ENCODE measurements at regions not wholly inside any gene's neighbourhood (a gene's known extent, or its start where the extent isn't known, plus 50 kb on each side); places are given as distances from the start of the nearest gene placed in this dataset.

DNA sequence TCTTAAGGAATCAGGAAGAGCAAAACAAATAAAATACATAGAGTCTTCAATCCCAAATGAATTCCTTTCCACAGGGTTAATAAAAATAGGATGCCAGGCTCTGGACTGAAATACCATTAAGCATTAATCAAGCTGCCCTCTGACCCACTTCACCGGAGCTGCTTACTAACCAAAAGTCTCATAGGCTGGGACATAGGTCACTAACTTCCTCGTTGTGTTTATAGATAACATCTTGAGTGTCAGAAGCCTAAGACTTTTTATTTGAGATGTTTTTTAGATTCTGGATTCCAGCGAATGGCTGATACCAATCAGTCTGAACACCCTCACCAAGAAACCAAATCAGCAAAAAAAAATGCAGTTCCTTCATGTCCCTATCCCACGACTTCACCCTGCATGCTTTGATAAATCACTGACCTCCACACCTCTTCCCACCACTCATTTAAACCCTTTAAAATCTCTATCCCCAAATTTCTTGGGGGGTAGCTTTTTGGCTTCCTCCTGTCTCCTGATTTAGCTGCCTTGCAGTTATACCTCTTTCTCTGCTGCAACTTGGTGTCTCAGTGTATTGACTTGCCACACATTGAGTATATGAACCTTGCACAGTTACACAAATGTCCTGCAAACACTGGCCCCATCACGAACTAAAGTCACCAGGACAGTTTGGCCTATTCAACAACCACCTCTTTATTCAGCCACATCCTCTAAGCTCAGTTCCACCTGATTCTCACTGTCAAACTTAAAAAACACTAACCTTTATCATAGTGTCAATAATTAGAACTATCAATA, 399.3 kb downstream of the METTL4 start:
- no peak for DNase-seq (ENCODE audit: low read depth in 2 of 2)

DNA sequence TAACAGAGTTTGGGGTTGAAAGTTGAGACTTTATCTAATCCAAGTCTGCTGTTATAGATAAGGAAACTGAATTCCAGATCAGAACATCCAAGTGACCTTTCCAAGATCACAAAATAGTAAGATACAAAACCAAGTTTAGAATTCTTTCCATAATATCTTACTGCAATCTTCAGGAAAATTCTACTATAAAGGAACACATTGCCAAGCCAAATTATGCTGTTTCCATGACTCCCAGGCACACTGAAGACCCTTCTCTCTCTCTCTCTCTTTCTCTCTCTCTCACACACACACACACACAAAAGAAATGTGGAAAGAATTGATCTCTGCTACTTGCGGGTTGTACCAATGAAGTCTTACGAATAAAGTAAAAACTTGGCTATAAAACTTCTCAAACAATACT, 398.4 kb downstream of the METTL4 start:
- no peak for DNase-seq (ENCODE audit: low read depth in 2 of 2)

GRCh38 chr18:2173486-2173885, 397.8 kb downstream of the METTL4 start:
- no peak for DNase-seq (ENCODE audit: low read depth in 2 of 2)

- DNase-seq (ENCODE audit: low read depth in 2 of 2), result no peak
Measured at GRCh38 chr18:2178036-2178435, 393.3 kb downstream of the METTL4 start.

- no peak for DNase-seq (ENCODE audit: low read depth in 2 of 2)
Measured at GRCh38 chr18:2179498-2180183, 391.7 kb downstream of the METTL4 start.

GRCh38 chr18:2180586-2180985, 390.7 kb downstream of the METTL4 start:
- no peak for DNase-seq (ENCODE audit: low read depth in 2 of 2)

DNA sequence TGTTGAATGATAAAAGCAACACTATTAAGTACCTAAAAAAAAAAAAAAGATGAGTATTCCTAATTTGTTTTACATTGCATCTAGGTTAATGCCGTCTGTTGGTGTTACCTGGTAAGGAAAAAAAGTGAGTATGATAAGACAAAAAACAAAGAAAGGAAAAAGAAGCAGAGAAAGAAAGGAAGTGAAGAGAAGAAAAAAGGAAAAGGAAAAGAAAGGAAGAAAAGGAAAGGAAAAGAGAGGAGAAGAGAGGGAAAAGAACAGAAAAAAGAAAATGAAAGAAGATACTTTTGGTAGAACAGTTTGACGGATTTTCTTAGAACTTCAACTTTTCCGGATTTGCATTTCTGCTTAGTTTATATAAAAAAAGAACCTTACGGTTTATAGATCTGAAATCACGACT, 387.9 kb downstream of the METTL4 start:
- no peak for DNase-seq (ENCODE audit: low read depth in 2 of 2)

DNA sequence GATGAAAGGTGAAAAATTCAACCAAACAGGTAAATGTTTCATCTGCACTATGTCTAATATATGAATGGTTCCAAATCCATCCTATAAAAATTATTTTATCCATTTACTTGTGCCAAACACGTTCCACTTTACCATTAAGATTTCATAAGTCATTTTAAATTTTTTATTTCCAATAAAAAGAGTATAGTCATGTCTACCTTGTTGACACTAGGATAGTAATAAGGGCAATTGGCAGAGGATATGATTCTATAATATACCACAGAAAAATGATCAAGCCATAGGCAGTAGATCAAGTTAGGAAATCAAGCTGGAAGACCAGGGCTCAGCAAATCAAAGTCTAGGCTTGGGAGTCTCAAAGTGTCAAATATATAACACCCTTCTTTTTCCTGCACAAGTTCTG, 384.3 kb downstream of the METTL4 start:
- no peak for DNase-seq (ENCODE audit: low read depth in 2 of 2)

DNA sequence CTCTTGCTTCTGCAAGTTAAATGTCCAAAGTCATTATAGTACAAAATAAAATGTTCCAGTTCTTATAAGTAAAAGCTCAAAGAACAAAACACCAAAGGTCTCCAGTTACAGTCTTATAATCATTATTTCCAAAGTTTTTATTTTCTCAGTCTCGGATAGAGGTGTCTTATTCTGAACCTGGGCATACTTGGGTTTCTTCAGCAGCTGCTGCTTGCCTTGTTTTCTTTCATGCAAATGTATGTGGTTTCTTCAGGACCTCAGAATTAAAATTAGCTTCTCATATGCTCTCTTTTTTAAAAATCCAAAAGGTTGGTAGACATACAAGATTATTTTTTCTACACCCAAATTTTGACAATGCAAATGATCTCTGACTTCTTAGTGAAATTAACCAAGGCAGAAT, 383.0 kb downstream of the METTL4 start:
- no peak for DNase-seq (ENCODE audit: low read depth in 2 of 2)

DNA sequence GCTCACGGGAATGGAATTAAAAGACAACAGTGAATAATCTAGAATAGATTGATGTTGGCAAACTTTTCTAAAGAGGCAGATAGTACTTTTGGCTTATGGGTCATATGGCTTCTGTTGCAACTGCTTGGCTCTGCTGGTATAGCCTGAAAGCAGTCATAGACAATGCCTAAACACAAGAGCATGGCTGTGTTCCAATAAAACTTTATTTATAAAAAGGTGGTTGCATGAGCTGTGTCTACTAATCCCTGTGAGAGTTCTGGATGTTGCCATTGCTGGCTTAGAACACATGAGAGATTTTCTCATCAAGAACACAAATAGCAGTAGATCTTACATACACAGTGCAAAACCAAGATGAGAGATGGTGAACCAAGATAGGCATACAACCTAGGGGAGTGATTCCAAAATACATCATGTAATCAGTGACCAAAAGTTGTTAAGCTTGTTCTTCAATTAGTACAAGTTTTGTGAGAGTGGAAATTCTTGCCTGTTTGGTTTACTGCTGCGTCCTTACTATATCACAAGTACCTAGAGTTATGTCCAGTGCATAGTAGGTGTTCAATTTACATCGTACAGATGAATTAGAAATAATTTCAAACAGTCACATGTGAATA, 380.0 kb downstream of the METTL4 start:
- no peak for DNase-seq (ENCODE audit: low read depth in 2 of 2)

DNA sequence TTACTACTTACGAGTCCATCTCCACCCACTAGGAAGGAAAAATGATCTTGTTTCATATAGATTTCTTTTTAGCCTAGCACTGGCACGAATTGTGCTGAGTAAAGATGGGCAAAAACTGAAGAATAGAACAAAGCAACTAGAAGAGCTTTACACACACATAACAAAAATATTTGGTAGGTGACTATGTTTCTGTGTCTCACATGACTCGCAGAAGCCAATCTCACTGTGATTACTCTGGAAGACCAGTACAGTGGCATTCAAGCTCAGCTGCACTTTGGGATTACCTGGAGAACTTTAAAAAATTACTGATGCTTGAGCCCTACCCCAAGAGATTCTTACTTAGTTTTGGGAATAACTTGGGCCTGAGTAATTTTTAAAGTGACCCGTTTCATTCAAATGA, 378.7 kb downstream of the METTL4 start:
- DNase-seq (ENCODE audit: low read depth in 2 of 2), result no peak

DNA sequence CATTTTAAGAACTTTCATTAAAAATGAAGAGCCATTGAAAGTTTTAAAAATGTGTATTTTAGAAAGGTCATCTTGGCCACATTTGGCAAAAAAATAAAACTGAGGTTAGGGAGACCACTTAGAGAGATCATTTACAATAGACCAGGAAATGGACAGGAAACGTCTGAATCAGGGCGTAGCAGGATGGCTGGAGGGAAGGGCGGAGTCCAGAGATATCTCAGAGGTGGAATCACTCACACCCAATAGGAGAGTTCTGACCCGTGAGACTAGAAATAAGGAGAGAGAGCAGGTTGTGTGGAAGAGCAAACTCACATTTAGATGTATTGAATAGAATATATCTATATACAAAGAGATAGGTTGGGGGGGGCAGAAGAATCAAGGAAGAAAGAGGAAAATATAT, 373.4 kb downstream of the METTL4 start:
- no peak for DNase-seq (ENCODE audit: low read depth in 2 of 2)

DNA sequence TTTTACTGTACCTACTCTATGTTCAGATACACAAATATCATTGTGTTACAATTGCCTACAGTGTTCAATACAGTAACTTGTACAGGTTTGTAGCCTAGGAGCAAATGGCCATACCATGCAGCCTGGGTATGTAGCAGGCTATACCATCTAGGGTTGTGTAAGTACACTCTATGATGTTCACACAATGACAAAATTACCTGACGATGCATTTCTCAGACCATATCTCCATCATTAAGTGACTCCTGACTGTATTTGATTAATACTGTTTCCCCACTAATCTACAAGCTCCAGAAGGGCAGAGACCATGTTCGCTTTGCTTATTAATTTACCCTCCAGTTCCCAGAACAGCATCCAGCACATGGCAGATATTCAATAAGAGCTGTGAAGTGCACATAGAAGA, 372.2 kb downstream of the METTL4 start:
- DNase-seq (ENCODE audit: low read depth in 2 of 2), result no peak

GRCh38 chr18:2201036-2201600, 370.2 kb downstream of the METTL4 start:
- DNase-seq (ENCODE audit: low read depth in 2 of 2), result no peak

GRCh38 chr18:2204736-2205135, 366.6 kb downstream of the METTL4 start:
- DNase-seq (ENCODE audit: low read depth in 2 of 2), result no peak

- no peak for DNase-seq (ENCODE audit: low read depth in 2 of 2)
Measured at GRCh38 chr18:2207294-2207693, 364.0 kb downstream of the METTL4 start.

DNA sequence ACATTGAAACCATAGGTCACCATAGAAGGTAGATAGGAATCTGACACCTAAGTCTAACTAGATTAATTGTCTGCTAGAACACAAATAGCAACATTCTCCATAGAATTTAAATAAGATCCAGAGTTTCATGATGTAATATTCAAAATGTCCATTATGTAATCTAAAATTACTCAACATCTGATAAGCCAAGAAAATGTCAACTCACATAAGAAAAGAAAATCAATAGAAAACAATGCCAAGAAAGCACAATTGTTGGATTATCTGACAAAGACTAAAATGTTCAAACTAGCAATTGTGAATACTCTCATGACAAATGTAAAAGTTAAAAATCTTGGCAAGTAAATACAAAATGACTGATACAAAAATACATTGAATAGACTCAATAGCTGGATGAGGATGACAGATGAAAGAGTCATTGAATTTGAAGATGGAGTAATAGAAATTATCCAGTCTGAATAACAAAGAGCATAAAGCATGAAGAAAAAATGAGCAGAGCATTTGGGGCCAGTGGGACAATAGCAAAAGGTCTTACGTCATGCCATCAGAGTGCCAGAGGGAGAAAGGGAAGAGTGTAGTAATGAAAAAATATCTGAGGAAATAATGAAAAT, 358.6 kb downstream of the METTL4 start:
- DNase-seq (ENCODE audit: low read depth in 2 of 2), result no peak

DNA sequence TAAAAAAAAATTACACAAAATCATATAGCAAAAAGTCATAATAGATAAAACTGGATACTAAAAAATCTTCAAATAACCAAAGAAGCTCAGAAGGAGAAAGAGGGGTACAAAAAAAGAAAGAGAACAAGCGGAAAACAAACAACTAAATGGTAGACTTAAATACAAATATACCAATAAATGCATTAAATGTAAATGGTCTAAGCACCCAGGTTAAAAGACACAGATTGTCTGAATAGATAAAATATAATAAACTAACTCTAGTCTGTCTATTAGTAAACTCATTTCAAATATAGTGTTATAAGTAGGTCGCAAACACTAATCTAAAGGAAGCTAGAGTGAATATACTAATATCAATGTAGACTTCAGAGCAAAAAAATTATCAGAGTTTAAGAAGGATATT, 357.4 kb downstream of the METTL4 start:
- no peak for DNase-seq (ENCODE audit: low read depth in 2 of 2)

- DNase-seq (ENCODE audit: low read depth in 2 of 2), result no peak
Measured at GRCh38 chr18:2217356-2217755, 353.9 kb downstream of the METTL4 start.

DNA sequence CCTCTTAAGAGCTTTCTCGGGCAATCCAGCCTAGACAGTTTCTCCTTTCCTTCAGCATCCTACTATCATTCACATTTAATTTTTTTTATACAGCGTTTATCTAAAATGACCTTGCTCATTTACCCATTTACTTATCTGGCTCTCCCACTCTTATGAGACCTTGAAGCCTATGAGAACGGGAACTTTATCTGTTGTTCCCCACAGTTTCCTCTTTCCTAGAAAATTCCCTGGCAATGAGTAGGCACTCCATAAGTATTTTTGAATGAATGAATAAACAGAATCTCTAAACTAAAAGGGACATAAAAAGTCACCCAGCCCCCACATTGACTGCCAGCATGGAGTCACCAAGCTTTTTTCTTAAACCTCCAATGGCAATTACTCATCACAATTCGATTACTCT, 353.2 kb downstream of the METTL4 start:
- DNase-seq (ENCODE audit: low read depth in 2 of 2), result no peak

- no peak for DNase-seq (ENCODE audit: low read depth in 2 of 2)
Measured at GRCh38 chr18:2219706-2220105, 351.6 kb downstream of the METTL4 start.

Measured in stimulated activated CD4-positive, alpha-beta T cell treated with anti-CD3 and anti-CD28 coated beads, Interleukin-12 subunit alpha, Interleukin-12 subunit beta, amount 100 ng/mL, for 24 hours (primary cell).